GM12878 (cell line): ENCODE measurements at regions not wholly inside any gene's neighbourhood (a gene's known extent, or its start where the extent isn't known, plus 50 kb on each side); places are given as distances from the start of the nearest gene placed in this dataset.

Experiments used
- ATAC-seq: fragments of 200-7000 bp; cut with Tn5 transposase; 3 replicates; pipeline ENCODE4 v1.9.1; 2020; ENCODE audit warnings: mild to moderate bottlenecking, moderate library complexity
- BruUV-seq: library from RNA; stranded (reverse); fragments of 400-500 nt; replicated peaks from 2 replicates; lab custom pipeline; 2021; lab: Mats Ljungman, UMichigan
- CTCF ChIA-PET: fragments of 300-600 bp; sonication (Branson Sonifier 250); formaldehyde crosslinking; extraction: SDS; loops from one replicate; lab custom pipeline; 2021; ENCODE audit warnings: inconsistent platforms; lab: Yijun Ruan, JAX
- POLR2A ChIA-PET: fragments of 350-600 bp; formaldehyde crosslinking; extraction: SDS; loops from one replicate; lab custom pipeline; 2021; ENCODE audit warnings: inconsistent platforms; lab: Charles Lee
- RAD21 ChIA-PET: fragments of 300-600 bp; sonication (Branson Sonifier 250); formaldehyde crosslinking; loops from one replicate; lab custom pipeline; 2023; ENCODE audit warnings: antibody characterized with exemption; ENCODE audit not compliant: unreplicated experiment; lab: Charles Lee
- SMC1A ChIA-PET: fragments of 300-600 bp; sonication (Branson Sonifier 250); formaldehyde crosslinking; loops from one replicate; lab custom pipeline; 2023; ENCODE audit not compliant: unreplicated experiment, uncharacterized antibody; lab: Charles Lee
- DNase-seq: peaks from one replicate; pipeline ENCODE4 v3.0.0-alpha.2; 2011; ENCODE audit warnings: low read depth, low spot score
- FAIRE-seq: peaks from 3 replicates; lab custom pipeline; 2011; peaks lifted over from hg19 to GRCh38; lab: Jason Lieb, UNC
- H2AFZ ChIP-seq: 2 replicates; pipeline ENCODE4 v1.6.0; 2011; ENCODE audit warnings: low read depth, low read length, control low read depth; ENCODE audit not compliant: control insufficient read depth
- H3K27ac ChIP-seq: 2 replicates; pipeline ENCODE4 v1.5.1; 2011; ENCODE audit warnings: control low read depth; ENCODE audit not compliant: control insufficient read depth, insufficient read depth
- H3K27me3 ChIP-seq, 2 experiments: replicated peaks in 1 of 2; 2 replicates each; pipeline versions ENCODE4 v1.6.0 to v1.6.1; 2011; ENCODE audit warnings: low read length in 1 of 2; ENCODE audit not compliant: control insufficient read depth in 2 of 2, insufficient read depth in 2 of 2
- H3K36me3 ChIP-seq, 2 experiments: 2 replicates each; pipeline ENCODE4 v1.5.1; 2011; ENCODE audit warnings: low read length in 1 of 2; ENCODE audit not compliant: control insufficient read depth in 2 of 2, insufficient read depth in 2 of 2
- H3K4me1 ChIP-seq: 2 replicates; pipeline ENCODE4 v1.6.1; 2011; ENCODE audit warnings: mild to moderate bottlenecking, low read length, moderate library complexity, mixed read lengths; ENCODE audit not compliant: control insufficient read depth, insufficient read depth
- H3K4me2 ChIP-seq: 2 replicates; pipeline ENCODE4 v1.6.0; 2011; ENCODE audit warnings: control low read depth; ENCODE audit not compliant: control insufficient read depth, insufficient read depth
- H3K4me3 ChIP-seq: fragments of 200-600 bp; sonication (generic); 2 replicates; pipeline ENCODE4 v1.5.1; 2016
- H3K79me2 ChIP-seq: 2 replicates; pipeline ENCODE4 v1.6.0; 2011; ENCODE audit warnings: low read length; ENCODE audit not compliant: control insufficient read depth, insufficient read depth
- H3K9ac ChIP-seq: 2 replicates; pipeline ENCODE4 v1.8.0; 2011; ENCODE audit warnings: low read length, control low read depth, mixed read lengths; ENCODE audit not compliant: control insufficient read depth, insufficient read depth
- H3K9me3 ChIP-seq: replicated peaks from 3 replicates; pipeline ENCODE4 v1.5.1; 2011; ENCODE audit warnings: mild to moderate bottlenecking, low read length; ENCODE audit not compliant: control insufficient read depth, insufficient read depth
- H4K20me1 ChIP-seq: 2 replicates; pipeline ENCODE4 v1.6.0; 2011; ENCODE audit not compliant: control insufficient read depth, insufficient read depth
- BCL11A ChIP-seq: IDR thresholded peaks from 2 replicates; pipeline ENCODE4 v1.6.1; 2011; ENCODE audit warnings: low read depth, low read length
- BCLAF1 ChIP-seq: fragments of 450-650 bp; IDR thresholded peaks from 2 replicates; pipeline ENCODE4 v1.6.1; 2017; ENCODE audit warnings: antibody characterized with exemption, mild to moderate bottlenecking, moderate library complexity
- CHD1 ChIP-seq: IDR thresholded peaks from 2 replicates; pipeline ENCODE4 v1.6.1; 2012; ENCODE audit warnings: low read depth, low read length, improper control_type of control experiment
- EGR1 ChIP-seq, 2 experiments: IDR thresholded peaks; 1 replicate in 1 of 2; 2 replicates in 1 of 2; pipeline ENCODE4 v1.6.1; 2011 to 2012; ENCODE audit warnings: low read depth in 2 of 2, low read length in 2 of 2, borderline replicate concordance in 1 of 2, mild to moderate bottlenecking in 1 of 2, moderate library complexity in 1 of 2
- JUND ChIP-seq: IDR thresholded peaks from 2 replicates; pipeline ENCODE4 v1.6.1; 2012; ENCODE audit warnings: low read depth, mild to moderate bottlenecking, low read length, improper control_type of control experiment, moderate library complexity
- POU2F2 ChIP-seq: IDR thresholded peaks from 3 replicates; pipeline ENCODE4 v1.6.1; 2011; ENCODE audit warnings: low read depth, mild to moderate bottlenecking, low read length, borderline replicate concordance
- SMAD1 ChIP-seq: fragments of 450-650 bp; IDR thresholded peaks from 2 replicates; pipeline ENCODE4 v1.6.1; 2018; ENCODE audit warnings: mild to moderate bottlenecking, low read depth; ENCODE audit not compliant: partially characterized antibody
- SMC3 ChIP-seq: IDR thresholded peaks from 2 replicates; pipeline ENCODE4 v1.6.1; 2011; ENCODE audit warnings: low read length, improper control_type of control experiment, borderline replicate concordance
- ZNF622 ChIP-seq: fragments of 450-650 bp; IDR thresholded peaks from 2 replicates; pipeline ENCODE4 v1.6.1; 2017; ENCODE audit warnings: mild to moderate bottlenecking, inconsistent platforms
- WGBS: methylation state at CpG from one replicate; pipeline ENCODE4 v1.1.6; 2016; ENCODE audit warnings: low lambda C conversion rate; ENCODE audit not compliant: insufficient replicate concordance, insufficient coverage; ENCODE audit errors: missing lambda C conversion rate; 5-methylcytosine and 5-hydroxymethylcytosine counted together
- in situ Hi-C: fragments of 300-500 bp; cut with MboI; formaldehyde crosslinking; loops from 9 replicates; pipeline ENCODE4 v1.14.3; 2018; ENCODE audit warnings: mixed read lengths
- intact Hi-C: fragments of 100-400 bp; cut with micrococcal nuclease; formaldehyde crosslinking; loops from one replicate; pipeline ENCODE4 v1.14.2; 2022; ENCODE audit not compliant: unreplicated experiment

- Histone ChIP-seq H3K4me3 (no peak overlapping the region), H3K79me2 (no peaks in the 10 kb centered on the region), H3K4me1 (no peaks in the 10 kb centered on the region)
- SMC1A ChIA-PET, result no interaction called here
- no TSS peak for BruUV-seq
- TF ChIP-seq JUND (no peak), SMC3 (no peak), ZNF622 (no peak), POU2F2 (no peak), SMAD1 (no peak), EGR1 (IDR thresholded peaks at IDR 0.05; ENCODE audit: borderline replicate concordance in 1 of 2, low read depth in 2 of 2, low read length in 2 of 2) (no peak), BCL11A (no peak), BCLAF1 (no peak), CHD1 (no peak)
- TF ChIP-seq, all 136 proteins: peak for 0
- Histone ChIP-seq H3K36me3 (no peaks in the 10 kb centered on the region), H2AFZ (no peak overlapping the region), H4K20me1 (no peaks in the 10 kb centered on the region), H3K9me3 (no peaks in the 10 kb centered on the region), H3K27ac (no peak overlapping the region), H3K9ac (no peak overlapping the region), H3K4me2 (no peak overlapping the region), H3K27me3 (no peaks in the 10 kb centered on the region; a peak in 1 of 4 replicates)
- RAD21 ChIA-PET, result no interaction called here
- FAIRE-seq (no peak), DNase-seq (no peak), ATAC-seq (no peak)
- POLR2A ChIA-PET, result no interaction called here
- in situ Hi-C loops (no loop called here), intact Hi-C loops (no loop called here)
- 0% methylated on average over 3 of the region's 3 CpGs for WGBS
- CTCF ChIA-PET, result no interaction called here
These were observed 93.6 kb upstream of the ADGRF1 start for GRCh38 chr6:47135772-47136171.
